ENCODE measurements at regions not wholly inside any gene's neighbourhood (a gene's known extent, or its start where the extent isn't known, plus 50 kb on each side); places are given as distances from the start of the nearest gene placed in this dataset.
"Not testable (repeated sequence)": the region's sequence is repeated elsewhere in the genome, so short reads cannot be mapped to it uniquely, and the experiment has no call there.

GRCh38 chr7:76854631-76855030 is 177.5 kb downstream of the SPDYE17 start:
- H3K4me1 Mint-ChIP-seq; H3K27ac Mint-ChIP-seq; H3K9me3 Mint-ChIP-seq; H3K4me3 Mint-ChIP-seq; ATAC-seq; DNase-seq (ENCODE audit: low spot score); CTCF ChIA-PET; H3K27me3 Mint-ChIP-seq (ENCODE audit: low read depth); POLR2A ChIA-PET; H3K36me3 Mint-ChIP-seq: not testable (repeated sequence)

GRCh38 chr7:76852787-76853584 is 179.2 kb downstream of the SPDYE17 start:
- H3K36me3 Mint-ChIP-seq; H3K27me3 Mint-ChIP-seq (ENCODE audit: low read depth); H3K27ac Mint-ChIP-seq; H3K4me1 Mint-ChIP-seq; ATAC-seq; DNase-seq (ENCODE audit: low spot score); CTCF ChIA-PET; H3K9me3 Mint-ChIP-seq; H3K4me3 Mint-ChIP-seq; POLR2A ChIA-PET: not testable (repeated sequence)

GRCh38 chr7:76852362-76852761 is 179.8 kb downstream of the SPDYE17 start:
- H3K27ac Mint-ChIP-seq; H3K4me1 Mint-ChIP-seq; H3K27me3 Mint-ChIP-seq (ENCODE audit: low read depth); POLR2A ChIA-PET; H3K36me3 Mint-ChIP-seq; H3K4me3 Mint-ChIP-seq; ATAC-seq; DNase-seq (ENCODE audit: low spot score); H3K9me3 Mint-ChIP-seq; CTCF ChIA-PET: not testable (repeated sequence)

GRCh38 chr7:76851617-76852016 is 180.5 kb downstream of the SPDYE17 start:
- CTCF ChIA-PET; H3K9me3 Mint-ChIP-seq; POLR2A ChIA-PET; H3K4me1 Mint-ChIP-seq; H3K36me3 Mint-ChIP-seq; ATAC-seq; DNase-seq (ENCODE audit: low spot score); H3K27ac Mint-ChIP-seq; H3K4me3 Mint-ChIP-seq; H3K27me3 Mint-ChIP-seq (ENCODE audit: low read depth): not testable (repeated sequence)

GRCh38 chr7:76849887-76850563 is 182.1 kb downstream of the SPDYE17 start:
- CTCF ChIA-PET; H3K27me3 Mint-ChIP-seq (ENCODE audit: low read depth); POLR2A ChIA-PET; H3K4me1 Mint-ChIP-seq; H3K36me3 Mint-ChIP-seq; H3K9me3 Mint-ChIP-seq; H3K4me3 Mint-ChIP-seq; ATAC-seq; H3K27ac Mint-ChIP-seq; DNase-seq (ENCODE audit: low spot score): not testable (repeated sequence)

- H3K9me3 Mint-ChIP-seq: peaks cover 33% of the 10 kb centered on the region
- DNase-seq (ENCODE audit: low spot score); H3K27ac Mint-ChIP-seq; H3K27me3 Mint-ChIP-seq (ENCODE audit: low read depth); POLR2A ChIA-PET; CTCF ChIA-PET; ATAC-seq; H3K4me3 Mint-ChIP-seq; H3K4me1 Mint-ChIP-seq: not testable (repeated sequence)
- peaks cover 13% of the 10 kb centered on the region for H3K36me3 Mint-ChIP-seq
Measured at GRCh38 chr7:76839879-76840278, 192.3 kb downstream of the SPDYE17 start.

- H3K4me3 Mint-ChIP-seq; ATAC-seq; POLR2A ChIA-PET; H3K27me3 Mint-ChIP-seq (ENCODE audit: low read depth); CTCF ChIA-PET; H3K27ac Mint-ChIP-seq; DNase-seq (ENCODE audit: low spot score); H3K4me1 Mint-ChIP-seq: not testable (repeated sequence)
- peaks cover 13% of the 10 kb centered on the region for H3K36me3 Mint-ChIP-seq
- H3K9me3 Mint-ChIP-seq: peaks cover 33% of the 10 kb centered on the region
Measured at GRCh38 chr7:76839214-76839613, 192.9 kb downstream of the SPDYE17 start.

- Mint-ChIP-seq H3K36me3 (peaks cover 13% of the 10 kb centered on the region), H3K9me3 (peaks cover 33% of the 10 kb centered on the region)
- DNase-seq (ENCODE audit: low spot score); ATAC-seq; H3K27ac Mint-ChIP-seq; CTCF ChIA-PET; H3K4me3 Mint-ChIP-seq; H3K4me1 Mint-ChIP-seq; H3K27me3 Mint-ChIP-seq (ENCODE audit: low read depth); POLR2A ChIA-PET: not testable (repeated sequence)
Measured at GRCh38 chr7:76838357-76838756, 193.8 kb downstream of the SPDYE17 start.

GRCh38 chr7:76829233-76829632 is 202.2 kb upstream of the POMZP3 start:
- CTCF ChIA-PET: not testable (repeated sequence)

GRCh38 chr7:76826181-76826580 is 199.1 kb upstream of the POMZP3 start:
- CTCF ChIA-PET; H3K27ac Mint-ChIP-seq; ATAC-seq; POLR2A ChIA-PET; DNase-seq (ENCODE audit: low spot score); H3K36me3 Mint-ChIP-seq; H3K4me3 Mint-ChIP-seq; H3K4me1 Mint-ChIP-seq; H3K27me3 Mint-ChIP-seq (ENCODE audit: low read depth): not testable (repeated sequence)
- peaks cover 17% of the 10 kb centered on the region for H3K9me3 Mint-ChIP-seq

More at GRCh38 chr7:76829233-76829632, 202.2 kb upstream of the POMZP3 start:
- H3K4me3 Mint-ChIP-seq; ATAC-seq; H3K27ac Mint-ChIP-seq; POLR2A ChIA-PET; DNase-seq (ENCODE audit: low spot score); H3K36me3 Mint-ChIP-seq; H3K27me3 Mint-ChIP-seq (ENCODE audit: low read depth); H3K4me1 Mint-ChIP-seq: not testable (repeated sequence)
- peaks cover 17% of the 10 kb centered on the region for H3K9me3 Mint-ChIP-seq

GRCh38 chr7:76809856-76810255 is 182.8 kb upstream of the POMZP3 start:
- ATAC-seq, H3K36me3 Mint-ChIP-seq, H3K4me3 Mint-ChIP-seq: not testable (repeated sequence)

GRCh38 chr7:76807588-76808100 is 180.6 kb upstream of the POMZP3 start:
- H3K36me3 Mint-ChIP-seq; ATAC-seq; H3K4me3 Mint-ChIP-seq; H3K27ac Mint-ChIP-seq; H3K4me1 Mint-ChIP-seq; DNase-seq (ENCODE audit: low spot score); POLR2A ChIA-PET; CTCF ChIA-PET; H3K9me3 Mint-ChIP-seq; H3K27me3 Mint-ChIP-seq (ENCODE audit: low read depth): not testable (repeated sequence)

More at GRCh38 chr7:76809856-76810255, 182.8 kb upstream of the POMZP3 start:
- H3K4me1 Mint-ChIP-seq; DNase-seq (ENCODE audit: low spot score); H3K27me3 Mint-ChIP-seq (ENCODE audit: low read depth); H3K27ac Mint-ChIP-seq; CTCF ChIA-PET; POLR2A ChIA-PET; H3K9me3 Mint-ChIP-seq: not testable (repeated sequence)

Measured in WTC11 (cell line).